ENCODE measurements at regions not wholly inside any gene's neighbourhood (a gene's known extent, or its start where the extent isn't known, plus 50 kb on each side); places are given as distances from the start of the nearest gene placed in this dataset.

GRCh38 chr19:28998974-28999373, 214.0 kb downstream of the UQCRFS1 start:
- TF ChIP-seq TCF7 (CRISPR knock-in tag; IDR thresholded peaks at IDR 0.05; ENCODE audit: low read depth) (no peak), CTCF (IDR thresholded peaks at IDR 0.05) (no peak), ARID4B (CRISPR knock-in tag; IDR thresholded peaks at IDR 0.05; ENCODE audit: borderline replicate concordance) (no peak), ELF4 (CRISPR knock-in tag; IDR thresholded peaks at IDR 0.05; ENCODE audit: low read depth) (no peak), ESRRA (CRISPR knock-in tag; IDR thresholded peaks at IDR 0.05; ENCODE audit: borderline replicate concordance) (no peak), ZBTB21 (CRISPR knock-in tag; IDR thresholded peaks at IDR 0.05; ENCODE audit: borderline replicate concordance) (no peak), FOXK1 (CRISPR knock-in tag; IDR thresholded peaks at IDR 0.05) (no peak), PRRX2 (CRISPR knock-in tag; IDR thresholded peaks at IDR 0.05) (no peak), ZNF263 (CRISPR knock-in tag; IDR thresholded peaks at IDR 0.05; ENCODE audit: low read depth) (no peak)
- TF ChIP-seq, protein P1, sequence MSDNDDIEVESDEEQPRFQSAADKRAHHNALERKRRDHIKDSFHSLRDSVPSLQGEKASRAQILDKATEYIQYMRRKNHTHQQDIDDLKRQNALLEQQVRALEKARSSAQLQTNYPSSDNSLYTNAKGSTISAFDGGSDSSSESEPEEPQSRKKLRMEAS (CRISPR knock-in tag; IDR thresholded peaks at IDR 0.05) = no peak
- TF ChIP-seq, protein P2, sequence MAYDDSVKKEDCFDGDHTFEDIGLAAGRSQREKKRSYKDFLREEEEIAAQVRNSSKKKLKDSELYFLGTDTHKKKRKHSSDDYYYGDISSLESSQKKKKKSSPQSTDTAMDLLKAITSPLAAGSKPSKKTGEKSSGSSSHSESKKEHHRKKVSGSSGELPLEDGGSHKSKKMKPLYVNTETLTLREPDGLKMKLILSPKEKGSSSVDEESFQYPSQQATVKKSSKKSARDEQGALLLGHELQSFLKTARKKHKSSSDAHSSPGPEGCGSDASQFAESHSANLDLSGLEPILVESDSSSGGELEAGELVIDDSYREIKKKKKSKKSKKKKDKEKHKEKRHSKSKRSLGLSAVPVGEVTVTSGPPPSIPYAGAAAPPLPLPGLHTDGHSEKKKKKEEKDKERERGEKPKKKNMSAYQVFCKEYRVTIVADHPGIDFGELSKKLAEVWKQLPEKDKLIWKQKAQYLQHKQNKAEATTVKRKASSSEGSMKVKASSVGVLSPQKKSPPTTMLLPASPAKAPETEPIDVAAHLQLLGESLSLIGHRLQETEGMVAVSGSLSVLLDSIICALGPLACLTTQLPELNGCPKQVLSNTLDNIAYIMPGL (CRISPR knock-in tag; IDR thresholded peaks at IDR 0.05) = no peak
- TF ChIP-seq, protein P3, sequence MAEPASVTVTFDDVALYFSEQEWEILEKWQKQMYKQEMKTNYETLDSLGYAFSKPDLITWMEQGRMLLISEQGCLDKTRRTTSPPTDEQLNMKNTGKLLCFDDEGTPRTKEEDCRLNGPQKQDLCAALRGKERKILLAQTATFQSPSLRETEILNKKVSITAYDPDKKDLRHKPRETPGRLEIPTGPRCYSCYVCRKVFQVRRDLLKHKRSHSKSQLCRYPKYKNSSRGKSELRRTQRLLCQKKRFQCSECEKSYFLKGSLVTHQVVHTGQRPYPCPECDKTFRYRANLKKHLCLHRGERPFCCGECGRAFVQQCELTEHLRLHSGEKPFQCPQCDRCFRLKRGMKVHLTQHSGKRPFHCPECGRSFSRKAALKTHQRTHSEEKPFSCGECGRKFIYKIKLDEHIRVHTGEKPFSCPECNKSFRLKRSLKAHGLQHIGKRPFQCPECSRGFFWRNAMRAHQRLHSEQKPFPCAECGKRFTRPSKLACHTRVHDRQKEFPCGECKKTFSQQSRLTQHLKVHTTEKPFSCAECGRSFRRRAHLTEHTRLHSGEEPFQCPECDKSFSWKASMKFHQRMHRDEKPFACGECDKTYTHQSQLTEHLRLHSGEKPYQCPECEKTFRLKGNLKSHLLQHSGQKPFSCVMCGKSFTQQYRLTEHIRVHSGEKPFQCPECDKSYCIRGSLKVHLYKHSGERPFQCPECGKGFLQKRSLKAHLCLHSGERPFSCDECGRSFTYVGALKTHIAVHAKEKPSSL (CRISPR knock-in tag; conservative IDR thresholded peaks at IDR 0.05) = no peak

All from WTC11 (cell line).